Medulla oblongata (tissue), 1 donor: ENCODE measurements at regions not wholly inside any gene's neighbourhood (a gene's known extent, or its start where the extent isn't known, plus 50 kb on each side); places are given as distances from the start of the nearest gene placed in this dataset.

Experiments
- DNase-seq: peaks from one replicate; pipeline ENCODE4 v3.0.0-alpha.2; 2015; ENCODE audit errors: extremely low spot score

GRCh38 chr11:11177156-11177808, 175.8 kb downstream of the CSNK2A3 start:
- no peak for DNase-seq

DNA sequence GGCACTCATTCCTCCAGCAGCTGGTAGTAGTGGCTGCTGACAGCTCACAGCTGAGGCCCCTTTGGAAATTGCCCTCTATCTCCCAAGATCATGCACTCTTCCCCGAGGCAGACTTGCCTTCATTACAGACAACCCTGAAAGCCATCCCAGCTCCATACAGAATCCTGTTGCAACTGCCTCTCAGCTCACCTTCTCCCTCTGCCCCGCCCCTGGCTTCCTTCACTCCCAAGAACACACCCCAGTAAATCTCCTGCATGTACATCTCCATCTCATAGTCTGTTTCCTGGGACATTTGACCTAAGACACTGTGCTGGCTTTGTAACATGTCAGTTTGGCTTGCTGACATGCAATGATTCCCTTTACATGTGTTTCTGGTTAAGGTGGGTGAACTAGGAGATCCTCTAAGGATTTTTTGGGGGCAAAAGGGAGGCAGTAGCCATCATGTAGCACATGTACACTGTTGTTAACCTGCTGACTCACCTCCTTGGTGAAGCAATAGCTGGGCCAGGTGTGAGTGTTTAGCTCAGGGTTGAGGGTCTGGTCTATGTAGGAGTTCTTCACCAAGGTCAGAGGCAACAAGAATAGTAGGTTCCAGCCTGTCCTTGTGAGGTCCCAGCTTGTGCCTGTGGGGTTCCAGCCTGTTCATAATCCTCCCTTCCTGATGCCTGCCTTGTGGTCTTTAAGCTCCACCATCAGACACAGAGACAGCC, 179.6 kb downstream of the CSNK2A3 start:
- DNase-seq: no peak

DNA sequence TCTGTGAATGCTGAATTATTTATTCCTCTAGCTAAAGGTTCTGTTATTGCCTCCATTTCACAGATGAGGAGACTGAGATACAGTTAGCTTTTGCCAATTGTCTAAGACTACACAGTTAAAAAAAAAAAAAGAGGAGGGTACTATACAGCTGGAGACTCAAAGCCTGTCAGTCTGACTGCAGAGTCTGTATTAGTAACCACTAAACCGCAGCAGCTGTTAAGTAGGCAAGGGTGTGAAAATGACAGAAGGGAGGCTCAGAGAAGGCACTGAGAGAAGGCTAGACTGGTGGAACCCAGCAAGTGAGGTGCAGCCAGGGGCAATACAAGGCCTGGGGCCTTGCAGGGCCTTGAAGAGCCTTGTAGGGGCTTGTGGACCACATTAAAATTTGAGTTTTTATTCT, 181.2 kb downstream of the CSNK2A3 start:
- no peak for DNase-seq

GRCh38 chr11:11171285-11171684, 181.8 kb downstream of the CSNK2A3 start:
- DNase-seq: no peak

- DNase-seq: no peak
These were observed 182.5 kb downstream of the CSNK2A3 start for GRCh38 chr11:11170352-11171084.

DNA sequence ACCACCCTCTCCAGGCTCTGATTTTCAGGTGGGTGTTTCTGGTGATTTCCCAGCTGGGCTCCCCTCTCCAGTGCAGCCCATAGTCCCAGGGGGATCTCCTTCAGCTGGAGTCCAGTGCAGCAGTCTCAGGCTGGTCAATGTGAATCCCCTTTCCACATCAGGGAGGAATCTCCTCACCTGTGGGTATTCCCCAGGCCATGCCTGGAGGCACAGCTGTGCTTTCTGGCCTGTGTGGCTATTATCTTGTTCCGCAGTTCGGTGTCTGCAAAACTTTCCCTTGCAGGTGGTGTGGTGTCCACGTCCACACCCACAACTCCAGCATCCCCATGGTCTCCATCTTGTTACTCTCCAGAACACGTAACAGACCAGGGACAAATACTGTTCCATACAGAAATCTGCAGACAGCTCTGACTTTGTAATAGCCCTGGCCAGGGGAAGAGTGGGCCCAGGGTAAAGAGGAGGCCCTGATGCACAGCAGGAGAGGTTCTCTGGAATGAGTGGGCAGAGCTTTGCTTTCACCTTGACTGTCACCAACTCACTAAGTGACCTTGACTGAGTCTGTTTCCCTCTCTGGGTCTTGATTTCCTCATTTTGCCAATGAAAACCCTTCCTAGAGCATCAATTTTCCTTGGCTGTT, 183.2 kb downstream of the CSNK2A3 start:
- DNase-seq: no peak

DNA sequence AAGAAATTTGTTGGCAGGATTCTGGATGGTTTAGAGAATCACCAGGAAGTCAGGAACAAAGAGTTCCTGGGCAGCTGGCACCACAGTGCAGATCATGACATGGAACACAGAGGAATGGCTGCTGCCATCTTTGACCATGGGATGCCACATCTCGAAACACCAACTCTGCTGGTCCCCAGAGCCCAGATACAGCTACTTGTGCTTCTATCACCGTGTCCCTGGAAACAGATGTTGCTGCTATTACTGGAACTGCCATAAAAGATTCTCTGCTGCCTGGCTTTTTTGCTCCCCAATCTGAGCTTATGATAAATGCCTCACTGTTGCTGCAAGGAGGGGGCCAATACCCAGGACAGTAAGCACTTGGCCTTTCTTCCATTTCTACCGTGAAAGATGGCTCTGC, 185.2 kb downstream of the CSNK2A3 start:
- DNase-seq: peak; percentile 27

- DNase-seq: no peak
These were observed 188.7 kb downstream of the CSNK2A3 start for GRCh38 chr11:11164334-11164690.

- peak; percentile 17 for DNase-seq
These were observed 189.2 kb downstream of the CSNK2A3 start for GRCh38 chr11:11163669-11164333.

DNA sequence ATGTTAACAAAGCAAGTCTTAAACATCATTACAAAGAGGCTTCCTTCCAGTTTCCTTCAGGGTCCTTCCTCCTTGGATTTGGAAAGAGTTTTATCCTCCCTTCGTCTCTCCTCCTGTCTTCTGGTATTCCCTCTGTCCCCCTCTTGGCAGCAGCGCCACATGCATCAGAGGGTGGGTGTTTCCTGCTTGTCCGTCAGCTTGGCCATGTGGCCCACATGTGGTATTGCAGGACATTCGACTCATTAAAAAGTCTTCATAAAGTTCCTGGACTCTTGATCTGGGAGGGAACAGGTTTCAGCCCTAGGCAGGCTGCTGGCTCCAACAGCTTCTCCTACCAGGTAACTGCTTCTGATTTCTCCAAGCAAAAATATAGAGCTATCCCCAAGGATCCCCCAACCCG, 189.8 kb downstream of the CSNK2A3 start:
- DNase-seq: no peak

- DNase-seq: no peak
These were observed 195.9 kb downstream of the CSNK2A3 start for GRCh38 chr11:11157185-11157584.

DNA sequence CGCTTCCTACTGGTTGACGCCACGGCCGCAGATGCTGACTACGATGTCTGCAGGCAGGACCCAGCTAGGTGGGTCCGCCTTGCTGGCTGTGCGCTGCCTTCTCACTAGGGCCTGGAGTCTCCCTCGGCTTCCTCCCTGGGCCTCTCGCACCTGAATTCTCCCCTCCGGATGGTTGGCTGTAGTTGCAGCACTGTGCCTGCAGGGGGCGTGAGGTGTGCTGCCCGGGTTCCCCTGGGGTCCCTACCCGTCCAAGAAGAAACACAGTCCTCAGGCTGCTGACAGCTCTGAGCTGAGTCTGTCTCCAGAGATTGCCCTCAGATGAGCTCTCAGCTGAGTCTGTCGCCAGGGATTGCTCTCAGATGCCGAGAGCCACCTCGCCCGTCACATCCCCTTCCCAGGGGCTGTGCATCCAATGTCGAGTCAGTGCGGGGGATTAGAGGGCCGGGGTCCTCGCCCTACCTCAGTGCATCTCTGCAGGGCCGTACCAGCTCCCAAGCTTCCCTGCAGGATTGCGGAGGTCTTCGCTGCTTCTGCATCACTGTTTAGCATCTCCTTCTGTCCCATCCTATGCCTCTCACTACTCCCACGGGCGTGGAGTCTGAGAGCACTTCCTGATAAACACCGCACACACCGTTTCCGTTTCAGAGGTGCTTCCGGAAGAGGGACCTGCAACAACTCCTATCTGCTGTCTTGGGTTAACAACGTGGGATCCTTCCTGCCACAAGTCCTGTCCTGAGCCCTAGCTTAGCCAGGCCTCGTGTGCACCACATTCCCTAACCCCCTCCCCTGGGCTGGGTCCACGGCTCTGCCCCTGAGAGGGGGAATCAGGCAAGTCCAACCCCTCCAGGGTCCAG, 196.9 kb downstream of the CSNK2A3 start:
- DNase-seq: no peak

- no peak for DNase-seq
These were observed 200.2 kb downstream of the CSNK2A3 start for GRCh38 chr11:11152877-11153276.

GRCh38 chr11:11149671-11150459, 203.2 kb downstream of the CSNK2A3 start:
- no peak for DNase-seq

DNA sequence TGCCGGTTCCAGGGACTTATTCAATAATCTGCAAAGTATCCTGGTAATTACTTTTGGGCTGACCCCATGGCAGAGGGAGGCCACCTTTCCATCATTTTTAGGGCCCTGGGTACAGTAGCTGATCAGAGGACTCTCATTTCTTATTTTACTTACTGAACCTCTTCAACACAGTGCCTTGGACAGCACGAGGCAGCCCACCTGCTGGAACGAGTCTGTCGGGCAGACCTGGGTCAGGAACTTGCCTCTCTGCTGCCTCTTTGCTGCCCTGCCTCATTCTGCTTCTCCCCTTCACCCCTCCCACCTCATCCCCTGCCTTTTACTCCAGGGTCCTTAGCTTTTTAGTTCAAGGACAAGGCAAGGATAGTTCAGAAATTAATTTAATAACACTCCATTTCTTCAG, 204.5 kb downstream of the CSNK2A3 start:
- no peak for DNase-seq

DNA sequence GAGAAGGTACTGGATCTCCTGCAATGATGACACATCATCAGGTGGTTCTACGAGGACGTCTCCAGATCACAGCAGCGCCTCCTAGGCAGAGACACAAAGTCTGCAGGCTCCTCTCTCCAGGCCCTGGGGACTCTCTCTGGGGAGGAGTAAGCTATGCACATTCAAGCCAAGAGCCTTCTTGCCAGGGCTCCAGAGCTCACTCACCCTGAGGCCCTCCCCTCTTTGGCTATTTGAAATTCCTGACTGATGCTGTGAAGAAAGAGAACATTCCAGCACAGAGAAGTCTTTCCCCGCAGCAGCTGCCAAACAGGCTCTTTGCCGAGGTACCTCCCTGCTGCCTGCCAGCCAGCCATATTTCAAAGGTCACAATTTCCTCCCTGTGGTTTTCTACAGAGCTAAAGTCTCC, 204.9 kb downstream of the CSNK2A3 start:
- DNase-seq: peak; percentile 72

DNA sequence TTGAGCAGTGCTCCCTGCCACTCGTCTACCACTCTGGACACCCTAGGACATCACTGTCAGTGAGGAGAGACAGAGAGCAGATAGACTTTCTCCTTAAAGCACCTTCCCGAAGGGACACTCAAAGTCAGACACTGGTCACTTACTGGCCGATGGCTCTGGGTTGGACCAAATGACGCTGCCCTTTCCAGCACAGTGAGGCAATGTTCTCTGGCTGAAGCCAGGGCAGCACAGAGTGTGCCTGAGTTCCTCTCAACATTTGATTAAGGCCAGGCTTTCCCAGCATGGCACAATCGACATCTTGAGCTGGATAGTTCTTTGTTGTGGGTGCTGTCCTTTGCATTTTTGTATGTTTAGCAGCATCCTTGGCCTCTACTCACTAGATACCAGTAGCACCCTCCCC, 206.2 kb downstream of the CSNK2A3 start:
- DNase-seq: no peak

DNA sequence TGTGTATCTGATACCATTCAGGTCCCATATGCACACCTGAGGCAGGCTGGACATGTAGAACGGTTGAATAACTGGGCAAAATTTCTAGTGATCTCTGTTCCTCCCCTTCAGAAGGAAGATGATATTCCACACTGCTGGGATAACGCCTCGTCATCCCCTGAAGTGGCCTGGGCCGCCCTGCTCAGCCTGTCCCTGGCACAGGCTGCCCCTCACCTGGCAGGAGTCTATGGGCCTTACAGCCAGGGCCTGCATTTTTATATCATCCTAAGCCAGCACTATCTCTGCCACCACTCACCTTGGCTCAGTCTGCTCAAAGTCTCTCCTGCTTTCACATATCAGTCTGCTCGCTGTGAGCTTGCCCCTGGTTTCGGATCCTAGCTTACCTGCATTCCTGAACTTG, 209.2 kb downstream of the CSNK2A3 start:
- DNase-seq: no peak

GRCh38 chr11:11142430-11142829, 210.6 kb downstream of the CSNK2A3 start:
- DNase-seq: no peak

- no peak for DNase-seq
These were observed 212.0 kb downstream of the CSNK2A3 start for GRCh38 chr11:11141065-11141464.
